HEK293T (cell line): ENCODE measurements at regions not wholly inside any gene's neighbourhood (a gene's known extent, or its start where the extent isn't known, plus 50 kb on each side); places are given as distances from the start of the nearest gene placed in this dataset.

ENCODE experiments used
- CTCF ChIA-PET: fragments of 350-600 bp; formaldehyde crosslinking; extraction: SDS; loops from one replicate; lab custom pipeline; 2021; ENCODE audit warnings: antibody characterized with exemption, inconsistent platforms; lab: Yijun Ruan, JAX
- POLR2A ChIA-PET: fragments of 350-600 bp; formaldehyde crosslinking; extraction: SDS; loops from one replicate; lab custom pipeline; 2020; ENCODE audit warnings: antibody characterized with exemption, inconsistent platforms; lab: Yijun Ruan, JAX
- DNase-seq: peaks from one replicate; pipeline ENCODE4 v3.0.0; 2012; ENCODE audit warnings: mixed read lengths; ENCODE audit errors: extremely low spot score
- ARNT ChIP-seq: fragments of 450-650 bp; IDR thresholded peaks from 2 replicates; pipeline ENCODE4 v1.6.1; 2017; ENCODE audit warnings: mild to moderate bottlenecking
- BHLHE40 ChIP-seq: fragments of 450-650 bp; IDR thresholded peaks from 2 replicates; pipeline ENCODE4 v1.6.1; 2016; ENCODE audit warnings: mild to moderate bottlenecking, moderate library complexity, borderline replicate concordance
- CTBP1 ChIP-seq: fragments of 450-650 bp; IDR thresholded peaks from 2 replicates; pipeline ENCODE4 v1.6.1; 2016; ENCODE audit warnings: borderline replicate concordance
- ELF4 ChIP-seq: fragments of 450-650 bp; IDR thresholded peaks from 2 replicates; pipeline ENCODE4 v1.6.1; 2017; ENCODE audit warnings: antibody characterized with exemption
- FOXA1 ChIP-seq: fragments of 450-650 bp; IDR thresholded peaks from 2 replicates; pipeline ENCODE4 v1.6.1; 2016; ENCODE audit warnings: mild to moderate bottlenecking
- FOXK2 ChIP-seq: fragments of 450-650 bp; IDR thresholded peaks from 2 replicates; pipeline ENCODE4 v1.6.1; 2016; ENCODE audit warnings: mild to moderate bottlenecking
- FOXM1 ChIP-seq: fragments of 450-650 bp; IDR thresholded peaks from 2 replicates; pipeline ENCODE4 v1.6.1; 2017; ENCODE audit warnings: mild to moderate bottlenecking, borderline replicate concordance
- HDGF ChIP-seq: fragments of 450-650 bp; IDR thresholded peaks from 2 replicates; pipeline ENCODE4 v1.6.1; 2017; ENCODE audit warnings: antibody characterized with exemption, borderline replicate concordance
- L3MBTL2 ChIP-seq: fragments of 450-650 bp; conservative IDR thresholded peaks from 2 replicates; pipeline ENCODE4 v1.6.1; 2016; ENCODE audit warnings: mild to moderate bottlenecking
- LEF1 ChIP-seq: fragments of 450-650 bp; IDR thresholded peaks from 2 replicates; pipeline ENCODE4 v1.6.1; 2017; ENCODE audit warnings: mild to moderate bottlenecking, borderline replicate concordance
- NFRKB ChIP-seq: fragments of 450-650 bp; IDR thresholded peaks from 2 replicates; pipeline ENCODE4 v1.6.1; 2016; ENCODE audit warnings: mild to moderate bottlenecking, moderate library complexity
- PKNOX1 ChIP-seq: fragments of 450-650 bp; IDR thresholded peaks from 2 replicates; pipeline ENCODE4 v1.6.1; 2016
- SP1 ChIP-seq: fragments of 450-650 bp; IDR thresholded peaks from 2 replicates; pipeline ENCODE4 v1.6.1; 2017
- SUZ12 ChIP-seq: fragments of 450-650 bp; IDR thresholded peaks from 2 replicates; pipeline ENCODE4 v1.6.1; 2016; ENCODE audit warnings: mild to moderate bottlenecking
- TARDBP ChIP-seq: fragments of 450-650 bp; IDR thresholded peaks from 2 replicates; pipeline ENCODE4 v1.6.1; 2016
- ZNF384 ChIP-seq: fragments of 450-650 bp; IDR thresholded peaks from 2 replicates; pipeline ENCODE4 v1.6.1; 2016

GRCh38 chr11:119505861-119506260 is 82.9 kb upstream of the THY1 start:
- POLR2A ChIA-PET = no interaction called here
- TF ChIP-seq PKNOX1 (no peak), NFRKB (no peak), SUZ12 (no peak), FOXK2 (no peak), FOXA1 (no peak), L3MBTL2 (no peak), LEF1 (no peak), ZNF384 (no peak), SP1 (no peak), BHLHE40 (no peak), TARDBP (no peak), FOXM1 (no peak), ELF4 (no peak), HDGF (no peak), ARNT (no peak), CTBP1 (no peak)
- CTCF ChIA-PET = no interaction called here
- no peak for DNase-seq

- CTCF ChIA-PET = interaction anchor here (1.1 kb wide), 1 partner anchor 29 kb away, joined by 3 read pairs; no protein-coding TSS in a partner anchor
- no peak for DNase-seq
- no peak for TF ChIP-seq BHLHE40
- TF ChIP-seq FOXK2 = no peak
- no peak for TF ChIP-seq ELF4
- TF ChIP-seq FOXA1 = no peak
- no peak for TF ChIP-seq SUZ12
- no peak for TF ChIP-seq ZNF384
- POLR2A ChIA-PET = no interaction called here
These were observed 82.1 kb upstream of the THY1 start for GRCh38 chr11:119505071-119505470.

DNA sequence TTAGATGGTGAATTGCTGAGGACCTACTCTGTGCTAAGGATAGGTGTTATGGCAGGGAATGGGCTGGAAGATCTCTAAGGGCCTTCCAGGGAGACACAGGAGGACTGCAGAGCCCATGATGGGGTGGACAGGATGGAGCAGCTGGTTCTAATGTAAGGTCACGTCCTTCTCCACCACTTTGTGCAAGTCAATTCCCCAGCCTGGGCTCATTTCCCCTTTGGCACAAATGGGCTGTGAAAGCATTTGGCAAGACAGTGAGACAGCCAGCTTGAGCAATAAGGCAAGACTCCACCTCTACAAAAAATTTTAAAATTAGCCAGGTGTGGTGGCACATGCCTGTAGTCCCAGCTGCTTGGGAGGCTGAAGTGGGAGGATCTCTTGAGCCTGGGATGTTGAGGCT is 81.4 kb upstream of the THY1 start:
- no peak for TF ChIP-seq ARNT
- TF ChIP-seq SUZ12 = no peak
- no peak for TF ChIP-seq FOXA1
- no peak for TF ChIP-seq SP1
- TF ChIP-seq LEF1 = no peak
- TF ChIP-seq FOXM1 = no peak
- no peak for TF ChIP-seq TARDBP
- POLR2A ChIA-PET = no interaction called here
- CTCF ChIA-PET = no interaction called here
- no peak for DNase-seq

- no peak for DNase-seq
- ChIA-PET CTCF (no interaction called here), POLR2A (no interaction called here)
- TF ChIP-seq LEF1 (no peak), SUZ12 (no peak)
These were observed 78.9 kb upstream of the THY1 start for GRCh38 chr11:119501777-119502405.

GRCh38 chr11:119497717-119498116 is 74.7 kb upstream of the THY1 start:
- no peak for DNase-seq
- ChIA-PET POLR2A (no interaction called here), CTCF (no interaction called here)
- TF ChIP-seq FOXA1 = no peak
- no peak for TF ChIP-seq HDGF
- TF ChIP-seq FOXM1 = no peak
- no peak for TF ChIP-seq L3MBTL2
- no peak for TF ChIP-seq PKNOX1
- no peak for TF ChIP-seq LEF1
- TF ChIP-seq ELF4 = no peak
- TF ChIP-seq ARNT = no peak
- TF ChIP-seq TARDBP = no peak
- no peak for TF ChIP-seq BHLHE40
- no peak for TF ChIP-seq ZNF384
- no peak for TF ChIP-seq SUZ12
- no peak for TF ChIP-seq NFRKB

- CTCF ChIA-PET = interaction anchor here (0.6 kb wide), 1 partner anchor 87 kb away, joined by 7 read pairs; no protein-coding TSS in a partner anchor
- DNase-seq = no peak
- POLR2A ChIA-PET = no interaction called here
- TF ChIP-seq HDGF (no peak), PKNOX1 (no peak), FOXK2 (no peak), FOXA1 (no peak), NFRKB (no peak), ZNF384 (no peak), FOXM1 (no peak), TARDBP (no peak), ELF4 (no peak), BHLHE40 (no peak), SUZ12 (no peak), ARNT (no peak), SP1 (no peak), L3MBTL2 (no peak), LEF1 (no peak), CTBP1 (no peak)
These were observed 74.0 kb upstream of the THY1 start for GRCh38 chr11:119496997-119497396.
